IPS-NIHi7 (cell line): ENCODE measurements at regions not wholly inside any gene's neighbourhood (a gene's known extent, or its start where the extent isn't known, plus 50 kb on each side); places are given as distances from the start of the nearest gene placed in this dataset.

Experiments used
- DNase-seq: peaks from one replicate; pipeline ENCODE4 v3.0.0; 2012; ENCODE audit warnings: mixed read lengths; ENCODE audit errors: extremely low spot score

DNA sequence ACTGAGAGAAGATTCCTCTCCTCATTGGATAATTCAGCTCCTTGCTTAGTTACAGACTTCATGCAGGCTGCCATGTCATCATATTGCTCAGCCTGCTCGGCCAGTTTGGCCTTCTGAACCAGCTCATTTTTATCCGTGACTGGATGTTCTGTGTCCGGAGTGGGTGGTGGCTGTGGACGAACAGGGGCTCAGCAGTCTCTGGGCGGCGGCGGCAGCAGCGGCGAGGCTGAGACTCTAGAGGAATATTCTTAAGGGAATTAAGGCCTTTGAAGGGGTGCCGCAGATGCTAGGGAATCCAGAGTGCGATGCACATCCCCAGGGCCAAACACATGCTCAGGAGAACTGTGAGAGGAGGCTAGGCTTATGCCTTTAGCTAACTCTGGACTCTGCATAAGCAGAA lies 97.9 kb upstream of the GYPC start:
- no peak for DNase-seq

DNA sequence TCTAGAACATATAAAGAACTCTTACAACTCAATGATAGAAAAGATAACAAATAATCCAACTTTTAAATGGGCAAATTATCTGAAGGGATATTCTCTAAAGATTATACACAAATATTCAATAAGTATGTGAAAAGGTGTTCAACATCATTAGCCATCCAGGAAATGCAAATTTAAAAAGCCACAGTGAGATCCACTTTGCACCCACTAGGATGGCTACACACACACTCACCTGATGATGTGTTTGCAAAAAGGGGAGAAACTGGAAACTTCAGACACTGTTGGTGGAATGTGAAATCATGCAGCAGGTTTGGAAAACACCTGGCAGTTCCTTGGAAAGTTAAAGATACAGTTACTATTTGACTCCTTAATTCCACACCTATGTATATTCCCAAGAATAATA lies 87.2 kb upstream of the GYPC start:
- DNase-seq, result no peak

DNA sequence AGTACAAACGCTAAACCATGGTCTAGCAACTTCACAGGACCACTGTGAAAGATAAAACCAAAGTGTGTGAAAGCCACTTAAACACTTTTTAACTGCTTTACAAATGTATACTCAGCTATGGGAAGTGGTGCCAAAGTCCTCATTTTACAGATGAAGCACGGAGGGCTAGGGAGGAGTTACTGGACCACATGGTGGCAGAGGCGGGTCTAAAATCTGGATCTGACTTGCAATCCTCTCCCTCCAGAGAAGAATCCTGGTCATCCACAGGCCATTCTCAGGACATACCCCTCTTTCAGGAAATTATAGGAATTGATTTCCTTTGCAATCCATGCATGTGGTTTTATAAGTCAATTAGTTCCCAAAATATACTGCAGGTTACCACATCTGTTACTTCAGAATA lies 84.6 kb upstream of the GYPC start:
- DNase-seq, result no peak

DNA sequence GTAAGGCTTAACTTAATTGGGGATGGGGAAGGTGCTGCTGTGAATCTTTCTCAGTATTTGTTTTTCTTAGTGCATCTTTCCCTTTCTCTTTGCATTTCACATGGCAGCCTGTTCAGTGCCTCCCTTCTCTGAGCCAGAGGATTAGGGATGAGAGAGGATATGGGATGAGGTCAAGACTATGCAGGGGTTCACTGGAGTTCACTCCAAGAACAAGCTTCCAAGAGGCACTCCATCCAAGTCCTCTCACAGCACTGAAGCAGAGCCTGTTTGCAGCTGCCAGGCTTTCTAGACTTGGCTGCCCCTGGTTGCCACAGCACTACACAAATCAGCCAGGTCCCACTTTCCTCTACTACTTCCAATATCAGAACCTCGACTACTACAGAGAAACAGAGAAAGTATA lies 80.3 kb upstream of the GYPC start:
- no peak for DNase-seq

DNA sequence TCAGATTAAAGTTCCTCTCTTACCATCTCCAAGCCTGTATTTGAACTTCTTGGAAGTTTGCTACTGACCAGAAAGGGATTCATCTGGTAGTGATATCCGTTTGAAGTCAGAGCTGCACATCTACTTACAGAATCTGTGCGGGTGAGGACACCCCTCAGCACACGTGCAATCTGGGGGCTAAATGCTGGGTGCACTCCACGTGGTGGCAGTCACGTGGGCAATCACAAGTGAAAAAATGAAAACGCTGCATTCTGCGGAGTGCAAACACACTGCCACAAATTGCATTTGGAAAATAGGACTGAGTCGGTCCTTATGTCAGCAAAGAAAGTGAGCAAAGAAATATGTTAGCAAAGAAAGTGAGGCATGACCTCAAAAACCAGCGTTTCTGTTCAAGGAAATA lies 76.1 kb upstream of the GYPC start:
- no peak for DNase-seq

DNA sequence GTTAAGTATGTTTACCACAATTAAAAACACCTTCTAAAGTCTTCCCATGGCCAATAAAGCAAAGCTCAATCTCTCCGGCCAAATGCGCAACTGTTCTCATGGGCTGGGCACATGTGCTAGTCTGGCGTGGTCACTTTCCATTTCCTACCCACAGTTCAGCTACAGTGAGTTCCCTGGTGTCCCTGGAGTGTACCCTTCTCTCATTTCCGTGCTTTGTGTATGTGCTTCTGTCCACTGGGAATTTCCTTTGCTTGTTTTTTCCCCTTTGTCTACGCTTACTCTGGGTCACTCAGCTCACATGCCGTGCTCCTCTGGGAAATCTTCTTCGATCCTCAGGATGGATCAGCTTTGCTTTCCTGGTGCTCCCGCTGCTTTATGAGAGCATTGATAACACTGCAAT lies 69.6 kb upstream of the GYPC start:
- DNase-seq, result no peak

DNA sequence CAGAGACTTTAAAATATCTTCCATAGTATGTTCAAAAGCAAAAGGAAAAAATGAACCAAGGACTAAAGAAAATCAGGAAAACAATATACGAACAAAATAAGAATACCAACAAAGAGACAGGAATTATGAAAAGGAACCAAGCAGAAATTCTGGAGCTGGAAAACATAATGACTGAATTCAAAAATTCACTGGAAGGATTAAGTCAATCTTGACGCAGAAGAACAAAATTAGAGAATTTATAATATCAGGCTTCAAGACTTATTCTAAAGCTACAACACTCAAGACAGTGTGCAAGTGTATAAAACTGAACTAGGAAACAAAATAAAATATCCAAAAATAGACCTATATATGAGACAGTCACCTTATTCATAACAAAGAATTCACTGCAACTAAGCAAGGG lies 56.9 kb upstream of the GYPC start:
- DNase-seq, result no peak

DNA sequence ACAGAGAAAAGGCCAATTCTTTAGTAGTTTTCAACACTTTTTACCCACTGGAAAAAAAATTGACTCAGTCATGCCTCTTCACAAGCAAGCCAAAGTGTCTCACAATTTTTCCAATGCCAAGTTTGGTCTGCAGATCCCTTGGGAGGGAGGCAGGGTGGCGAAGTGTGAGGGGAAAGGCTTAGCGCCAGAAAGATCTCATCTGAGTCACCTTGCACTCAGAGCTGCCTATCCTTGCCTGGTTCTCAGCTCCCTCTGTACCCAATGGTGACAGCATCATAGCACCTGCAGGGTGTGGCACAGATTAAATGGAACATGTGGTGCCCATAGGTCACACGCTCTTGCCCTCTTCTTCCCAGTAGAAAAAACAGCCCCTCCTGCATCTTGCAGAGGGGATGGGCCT lies 55.2 kb upstream of the GYPC start:
- no peak for DNase-seq

DNA sequence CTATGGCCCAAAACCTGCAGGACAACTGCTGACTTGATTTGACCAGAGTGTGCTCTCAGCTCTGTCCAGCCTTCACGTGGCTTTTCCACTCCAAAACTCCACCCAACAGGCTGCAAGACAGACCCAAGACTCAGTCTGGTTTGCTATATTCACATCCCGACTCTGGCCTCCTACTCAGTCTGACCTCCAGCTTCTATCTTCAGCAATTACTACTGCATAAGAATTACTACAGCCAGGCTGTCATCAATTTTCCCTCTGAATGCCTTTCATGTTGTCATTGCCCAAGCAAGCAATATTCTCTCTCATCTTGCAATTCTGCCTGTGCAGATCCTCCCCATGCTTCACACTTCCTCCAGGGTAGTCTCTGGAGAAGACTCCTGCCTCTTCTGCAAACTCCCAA lies 53.6 kb upstream of the GYPC start:
- DNase-seq, result no peak
